ENCODE measurements at regions not wholly inside any gene's neighbourhood (a gene's known extent, or its start where the extent isn't known, plus 50 kb on each side); places are given as distances from the start of the nearest gene placed in this dataset.

DNA sequence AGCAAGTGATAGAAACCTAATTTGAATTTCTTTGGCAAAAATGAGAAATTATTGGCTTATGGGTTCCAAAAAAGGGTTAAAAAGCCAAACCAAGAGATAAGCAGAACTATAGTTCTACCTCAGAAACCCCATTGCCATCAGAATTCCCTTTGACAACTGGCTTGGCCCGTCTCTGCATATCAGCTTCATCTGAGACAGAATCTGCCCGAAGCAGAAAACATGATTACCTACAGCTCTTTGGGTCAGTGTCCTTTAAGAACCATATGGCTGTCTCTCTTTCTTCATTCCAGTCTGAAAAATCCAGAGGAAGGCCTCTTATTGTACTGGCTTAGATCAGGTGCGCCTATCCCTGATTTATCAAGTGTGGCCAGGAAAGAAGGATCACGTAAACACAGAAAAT, 49.8 kb upstream of the AGPS start:
- no peak for DNase-seq (ENCODE audit: low read depth)
